Sigmoid colon (tissue), 4 donors: ENCODE measurements at regions not wholly inside any gene's neighbourhood (a gene's known extent, or its start where the extent isn't known, plus 50 kb on each side); places are given as distances from the start of the nearest gene placed in this dataset.

ENCODE experiments used
- CTCF ChIP-seq, 4 experiments: fragments of 450-650 bp in 3 of 4; fragments of 200-600 bp in 1 of 4; IDR thresholded peaks; one replicate each; pipeline ENCODE4 v1.5.1; 2016 to 2019; ENCODE audit warnings: antibody characterized with exemption in 4 of 4, mild to moderate bottlenecking in 3 of 4, moderate library complexity in 2 of 4
- EP300 ChIP-seq, 4 donors: sonication (generic); formaldehyde crosslinking; IDR thresholded peaks; one replicate each; pipeline ENCODE4 v1.6.1; 2017; ENCODE audit warnings: antibody characterized with exemption in 4 of 4
- POLR2A ChIP-seq, 2 donors: fragments of 450-650 bp; IDR thresholded peaks; one replicate each; pipeline ENCODE4 v1.6.1; 2016; ENCODE audit warnings: antibody characterized with exemption in 2 of 2, mild to moderate bottlenecking in 2 of 2, moderate library complexity in 2 of 2

GRCh38 chr7:114109721-114110120, 190.9 kb upstream of the PPP1R3A start:
- no peak for TF ChIP-seq CTCF (IDR thresholded peaks at IDR 0.05)
- TF ChIP-seq POLR2A (IDR thresholded peaks at IDR 0.05) = no peak
- no peak for TF ChIP-seq EP300 (IDR thresholded peaks at IDR 0.05)
